Parathyroid adenoma (tissue), 2 donors: ENCODE measurements at regions not wholly inside any gene's neighbourhood (a gene's known extent, or its start where the extent isn't known, plus 50 kb on each side); places are given as distances from the start of the nearest gene placed in this dataset.

Experiments
- H2AFZ ChIP-seq: fragments of 300-600 bp; sonication (generic); one replicate; pipeline ENCODE4 v1.7.0; 2017; ENCODE audit warnings: antibody characterized with exemption, mild to moderate bottlenecking
- H3K27ac ChIP-seq: fragments of 300-600 bp; sonication (generic); one replicate; pipeline ENCODE4 v1.7.0; 2017
- H3K27me3 ChIP-seq: fragments of 300-600 bp; sonication (generic); one replicate; pipeline ENCODE4 v1.7.0; 2017; ENCODE audit warnings: low read length; ENCODE audit not compliant: control insufficient read depth, insufficient read depth
- H3K36me3 ChIP-seq: fragments of 300-600 bp; sonication (generic); one replicate; pipeline ENCODE4 v1.7.0; 2017; ENCODE audit warnings: low read length; ENCODE audit not compliant: control insufficient read depth, insufficient read depth
- H3K4me1 ChIP-seq: fragments of 300-600 bp; sonication (generic); one replicate; pipeline ENCODE4 v1.7.0; 2017; ENCODE audit warnings: control low read depth
- H3K4me2 ChIP-seq: fragments of 300-600 bp; sonication (generic); one replicate; pipeline ENCODE4 v1.7.0; 2017; ENCODE audit warnings: low read length
- H3K4me3 ChIP-seq: fragments of 300-600 bp; sonication (generic); one replicate; pipeline ENCODE4 v1.7.0; 2017; ENCODE audit warnings: low read depth, low read length
- H3K79me2 ChIP-seq: fragments of 300-600 bp; sonication (generic); one replicate; pipeline ENCODE4 v1.7.0; 2017; ENCODE audit warnings: control low read depth
- H3K9ac ChIP-seq: fragments of 300-600 bp; sonication (generic); one replicate; pipeline ENCODE4 v1.7.0; 2017; ENCODE audit warnings: mild to moderate bottlenecking
- H3K9me3 ChIP-seq: fragments of 300-600 bp; sonication (generic); one replicate; pipeline ENCODE4 v1.7.0; 2017; ENCODE audit warnings: low read length; ENCODE audit not compliant: control insufficient read depth
- CTCF ChIP-seq: fragments of 300-600 bp; sonication (generic); IDR thresholded peaks from one replicate; pipeline ENCODE4 v1.7.0; 2017; ENCODE audit warnings: antibody characterized with exemption, mild to moderate bottlenecking
- donor health status: primary hyperparathyroidism.

GRCh38 chr1:98366343-98366742, 295.2 kb upstream of the SNX7 start:
- H3K36me3 ChIP-seq, result no peaks in the 10 kb centered on the region
- H3K79me2 ChIP-seq, result no peaks in the 10 kb centered on the region
- H3K27ac ChIP-seq, result no peak overlapping the region
- no peak overlapping the region for H3K4me3 ChIP-seq
- no peaks in the 10 kb centered on the region for H3K9me3 ChIP-seq
- no peaks in the 10 kb centered on the region for H3K4me1 ChIP-seq
- H3K9ac ChIP-seq, result no peak overlapping the region
- H2AFZ ChIP-seq, result no peak overlapping the region
- no peaks in the 10 kb centered on the region for H3K27me3 ChIP-seq
- no peak for TF ChIP-seq CTCF
- no peak overlapping the region for H3K4me2 ChIP-seq

- H3K4me1 ChIP-seq, result no peaks in the 10 kb centered on the region
- TF ChIP-seq CTCF, result no peak
- H3K4me3 ChIP-seq, result no peak overlapping the region
- no peaks in the 10 kb centered on the region for H3K36me3 ChIP-seq
- H3K4me2 ChIP-seq, result no peak overlapping the region
- no peak overlapping the region for H2AFZ ChIP-seq
- H3K9ac ChIP-seq, result no peak overlapping the region
- H3K27ac ChIP-seq, result no peak overlapping the region
- no peaks in the 10 kb centered on the region for H3K79me2 ChIP-seq
- H3K9me3 ChIP-seq, result no peaks in the 10 kb centered on the region
- H3K27me3 ChIP-seq, result no peaks in the 10 kb centered on the region
Measured at GRCh38 chr1:98364544-98364943, 297.0 kb upstream of the SNX7 start.

GRCh38 chr1:98360864-98361263, 300.7 kb upstream of the SNX7 start:
- H3K27me3 ChIP-seq, result no peaks in the 10 kb centered on the region
- no peaks in the 10 kb centered on the region for H3K79me2 ChIP-seq
- no peaks in the 10 kb centered on the region for H3K4me1 ChIP-seq
- H3K4me3 ChIP-seq, result no peak overlapping the region
- TF ChIP-seq CTCF, result no peak
- no peak overlapping the region for H3K9ac ChIP-seq
- H2AFZ ChIP-seq, result no peak overlapping the region
- H3K36me3 ChIP-seq, result no peaks in the 10 kb centered on the region
- H3K27ac ChIP-seq, result no peak overlapping the region
- H3K4me2 ChIP-seq, result no peak overlapping the region
- H3K9me3 ChIP-seq, result no peaks in the 10 kb centered on the region

- no peak overlapping the region for H3K4me2 ChIP-seq
- H3K4me1 ChIP-seq, result no peaks in the 10 kb centered on the region
- H3K27ac ChIP-seq, result no peak overlapping the region
- TF ChIP-seq CTCF, result no peak
- no peaks in the 10 kb centered on the region for H3K9me3 ChIP-seq
- no peaks in the 10 kb centered on the region for H3K27me3 ChIP-seq
- no peaks in the 10 kb centered on the region for H3K36me3 ChIP-seq
- H3K79me2 ChIP-seq, result no peaks in the 10 kb centered on the region
- no peak overlapping the region for H2AFZ ChIP-seq
- no peak overlapping the region for H3K9ac ChIP-seq
- H3K4me3 ChIP-seq, result no peak overlapping the region
Measured at GRCh38 chr1:98355656-98356383, 305.7 kb upstream of the SNX7 start.

- no peak overlapping the region for H3K4me2 ChIP-seq
- no peaks in the 10 kb centered on the region for H3K36me3 ChIP-seq
- no peak overlapping the region for H2AFZ ChIP-seq
- no peak overlapping the region for H3K4me3 ChIP-seq
- no peaks in the 10 kb centered on the region for H3K9me3 ChIP-seq
- H3K27me3 ChIP-seq, result no peaks in the 10 kb centered on the region
- no peaks in the 10 kb centered on the region for H3K79me2 ChIP-seq
- no peak overlapping the region for H3K9ac ChIP-seq
- H3K27ac ChIP-seq, result no peak overlapping the region
- H3K4me1 ChIP-seq, result no peaks in the 10 kb centered on the region
- TF ChIP-seq CTCF, result no peak
Measured at GRCh38 chr1:98352378-98352777, 309.1 kb upstream of the SNX7 start.
